ENCODE measurements at regions not wholly inside any gene's neighbourhood (a gene's known extent, or its start where the extent isn't known, plus 50 kb on each side); places are given as distances from the start of the nearest gene placed in this dataset.

- TF ChIP-seq, protein P1, sequence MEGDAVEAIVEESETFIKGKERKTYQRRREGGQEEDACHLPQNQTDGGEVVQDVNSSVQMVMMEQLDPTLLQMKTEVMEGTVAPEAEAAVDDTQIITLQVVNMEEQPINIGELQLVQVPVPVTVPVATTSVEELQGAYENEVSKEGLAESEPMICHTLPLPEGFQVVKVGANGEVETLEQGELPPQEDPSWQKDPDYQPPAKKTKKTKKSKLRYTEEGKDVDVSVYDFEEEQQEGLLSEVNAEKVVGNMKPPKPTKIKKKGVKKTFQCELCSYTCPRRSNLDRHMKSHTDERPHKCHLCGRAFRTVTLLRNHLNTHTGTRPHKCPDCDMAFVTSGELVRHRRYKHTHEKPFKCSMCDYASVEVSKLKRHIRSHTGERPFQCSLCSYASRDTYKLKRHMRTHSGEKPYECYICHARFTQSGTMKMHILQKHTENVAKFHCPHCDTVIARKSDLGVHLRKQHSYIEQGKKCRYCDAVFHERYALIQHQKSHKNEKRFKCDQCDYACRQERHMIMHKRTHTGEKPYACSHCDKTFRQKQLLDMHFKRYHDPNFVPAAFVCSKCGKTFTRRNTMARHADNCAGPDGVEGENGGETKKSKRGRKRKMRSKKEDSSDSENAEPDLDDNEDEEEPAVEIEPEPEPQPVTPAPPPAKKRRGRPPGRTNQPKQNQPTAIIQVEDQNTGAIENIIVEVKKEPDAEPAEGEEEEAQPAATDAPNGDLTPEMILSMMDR (IDR thresholded peaks at IDR 0.05) = no peak
- TF ChIP-seq POLR2A (IDR thresholded peaks at IDR 0.05) = no peak
- TF ChIP-seq POLR2AphosphoS5 (IDR thresholded peaks at IDR 0.05) = no peak
- TF ChIP-seq EP300 (IDR thresholded peaks at IDR 0.05) = no peak
- no peaks in the 10 kb centered on the region for H3K36me3 ChIP-seq
- intact Hi-C loops (cut with DNase I) = no loop called here
- no peaks in the 10 kb centered on the region for H3K9me3 ChIP-seq
- no peak overlapping the region for H3K4me3 ChIP-seq
- peaks cover 0 to 7% (median 5%) of the 10 kb centered on the region in 4 donors for H3K4me1 ChIP-seq
- no peak overlapping the region for H3K27ac ChIP-seq
- WGBS, 2 donors = 85% methylated on average over 2 of the region's 2 CpGs
- DNase-seq = no peak
- H3K27me3 ChIP-seq = no peaks in the 10 kb centered on the region
These were observed 1514.7 kb upstream of the SLC10A2 start for GRCh38 chr13:104580931-104581330.

- no peak for DNase-seq
- 83 to 88% methylated on average over 4 of the region's 4 CpGs for WGBS, 2 donors
- H3K27me3 ChIP-seq = no peaks in the 10 kb centered on the region
- intact Hi-C loops (cut with DNase I) = no loop called here
- H3K9me3 ChIP-seq = no peaks in the 10 kb centered on the region
- H3K4me1 ChIP-seq = peaks cover 0 to 10% (median 3%) of the 10 kb centered on the region in 4 donors
- no peak overlapping the region for H3K4me3 ChIP-seq
- H3K36me3 ChIP-seq = no peaks in the 10 kb centered on the region
- TF ChIP-seq POLR2AphosphoS5 (IDR thresholded peaks at IDR 0.05) (no peak), EP300 (IDR thresholded peaks at IDR 0.05) (no peak), POLR2A (IDR thresholded peaks at IDR 0.05) (no peak)
- TF ChIP-seq, protein P1 (IDR thresholded peaks at IDR 0.05) = no peak
- no peak overlapping the region for H3K27ac ChIP-seq
These were observed 1511.0 kb upstream of the SLC10A2 start for GRCh38 chr13:104577071-104577815.

- peak overlapping the region in 3 of 4 donors; percentile 27 to 68 (median 64) for H3K27ac ChIP-seq
- DNase-seq = no peak
- TF ChIP-seq POLR2A (IDR thresholded peaks at IDR 0.05) (no peak), EP300 (IDR thresholded peaks at IDR 0.05) (no peak)
- TF ChIP-seq, protein P1 (IDR thresholded peaks at IDR 0.05) = no peak
- intact Hi-C loops (cut with DNase I) = loop anchor here (2.0 kb wide), 1 partner anchor 1965 kb away; no protein-coding TSS in a partner anchor
- no peaks in the 10 kb centered on the region for H3K36me3 ChIP-seq
- H3K9me3 ChIP-seq = no peaks in the 10 kb centered on the region
- no peaks in the 10 kb centered on the region for H3K27me3 ChIP-seq
- WGBS, 2 donors = 48 to 52% methylated on average over 2 of the region's 2 CpGs
- H3K4me3 ChIP-seq = no peak overlapping the region
- peaks cover 0 to 26% (median 15%) of the 10 kb centered on the region in 4 donors for H3K4me1 ChIP-seq
These were observed 1505.6 kb upstream of the SLC10A2 start for GRCh38 chr13:104571893-104572229.

- Histone ChIP-seq H3K9me3 (no peaks in the 10 kb centered on the region), H3K4me1 (peaks cover 0 to 26% (median 15%) of the 10 kb centered on the region in 4 donors), H3K36me3 (no peaks in the 10 kb centered on the region), H3K27me3 (no peaks in the 10 kb centered on the region), H3K27ac (peak overlapping the region; percentile 27 to 68 (median 50)), H3K4me3 (peak overlapping the region in 1 of 4 donors; percentile 1)
- WGBS, 2 donors = 31 to 43% methylated on average over 12 of the region's 12 CpGs
- peak in 1 of 4 donors; percentile 62 for TF ChIP-seq EP300 (IDR thresholded peaks at IDR 0.05)
- no peak for TF ChIP-seq POLR2A (IDR thresholded peaks at IDR 0.05)
- peak; percentile 18 to 83 (median 71) for TF ChIP-seq POLR2AphosphoS5 (IDR thresholded peaks at IDR 0.05)
- TF ChIP-seq, protein P1 (IDR thresholded peaks at IDR 0.05) = peak in 3 of 4 experiments; percentile 67 to 75 (median 74)
- intact Hi-C loops (cut with DNase I) = no loop called here
- DNase-seq = peak; percentile 79
These were observed 1505.1 kb upstream of the SLC10A2 start for GRCh38 chr13:104571161-104571892.
